H1 (cell line): ENCODE measurements at regions not wholly inside any gene's neighbourhood (a gene's known extent, or its start where the extent isn't known, plus 50 kb on each side); places are given as distances from the start of the nearest gene placed in this dataset.
A peak's percentile ranks its signal among the peaks of the same experiment; 100 is the strongest.

ENCODE experiments used
- CTCF ChIA-PET: fragments of 300-600 bp; sonication (Branson Sonifier 250); formaldehyde crosslinking; loops from one replicate; lab custom pipeline; 2021; ENCODE audit not compliant: partially characterized antibody; lab: Charles Lee
- POLR2A ChIA-PET: fragments of 300-600 bp; sonication (Branson Sonifier 250); formaldehyde crosslinking; loops from one replicate; lab custom pipeline; 2021; ENCODE audit warnings: inconsistent platforms; ENCODE audit not compliant: partially characterized antibody; lab: Charles Lee
- DNase-seq, 2 experiments: peaks; one replicate each; pipeline versions ENCODE4 v3.0.0 to v3.0.0-alpha.2; 2010 to 2022; ENCODE audit warnings: low spot score in 2 of 2, low read depth in 1 of 2, mixed read lengths in 1 of 2
- FAIRE-seq: peaks from 2 replicates; lab custom pipeline; 2011; peaks lifted over from hg19 to GRCh38; lab: Jason Lieb, UNC
- H2AFZ ChIP-seq: 2 replicates; pipeline ENCODE4 v1.8.1; 2012; ENCODE audit warnings: low read length, inconsistent platforms
- H2AK5ac ChIP-seq: 2 replicates; pipeline ENCODE4 v1.6.1; 2013; ENCODE audit warnings: low read depth, low read length
- H2BK120ac ChIP-seq: replicated peaks from 2 replicates; pipeline ENCODE3; 2013; ENCODE audit warnings: low read depth, low read length, inconsistent platforms
- H2BK12ac ChIP-seq: 2 replicates; pipeline ENCODE4 v1.6.1; 2013; ENCODE audit warnings: low read depth, low read length
- H2BK15ac ChIP-seq: 2 replicates; pipeline ENCODE4 v1.6.1; 2013; ENCODE audit warnings: low read length
- H2BK20ac ChIP-seq: 2 replicates; pipeline ENCODE4 v1.6.1; 2013; ENCODE audit warnings: low read length
- H2BK5ac ChIP-seq: 2 replicates; pipeline ENCODE4 v1.6.1; 2013; ENCODE audit warnings: low read depth, low read length
- H3K14ac ChIP-seq: 2 replicates; pipeline ENCODE4 v1.6.1; 2013; ENCODE audit warnings: inconsistent platforms; ENCODE audit not compliant: insufficient read length
- H3K18ac ChIP-seq: 2 replicates; pipeline ENCODE4 v1.6.1; 2013; ENCODE audit warnings: low read length; ENCODE audit errors: extremely low read depth
- H3K23ac ChIP-seq: 2 replicates; pipeline ENCODE4 v1.6.1; 2013; ENCODE audit warnings: inconsistent platforms; ENCODE audit not compliant: insufficient read length
- H3K23me2 ChIP-seq: 2 replicates; pipeline ENCODE4 v1.6.1; 2013; ENCODE audit warnings: low read depth, low read length
- H3K27ac ChIP-seq: 2 replicates; pipeline ENCODE4 v1.6.1; 2011; ENCODE audit warnings: low read depth, low read length, inconsistent platforms
- H3K27me3 ChIP-seq, 4 experiments: replicated peaks in 1 of 4; 1 replicate in 1 of 4; 2 replicates in 3 of 4; pipeline versions ENCODE4 v1.6.1 to v1.8.1; 2011 to 2013; ENCODE audit warnings: low read length in 3 of 4, mild to moderate bottlenecking in 3 of 4, inconsistent platforms in 2 of 4, mixed read lengths in 2 of 4, moderate library complexity in 1 of 4; ENCODE audit not compliant: control insufficient read depth in 3 of 4, insufficient read depth in 3 of 4; ENCODE audit errors: extremely low read depth in 1 of 4
- H3K36me3 ChIP-seq, 4 experiments: 2 replicates each; pipeline versions ENCODE4 v1.6.1 to v1.8.1; 2011 to 2013; ENCODE audit warnings: mild to moderate bottlenecking in 4 of 4, low read length in 3 of 4, moderate library complexity in 2 of 4, control low read depth in 1 of 4, inconsistent platforms in 1 of 4; ENCODE audit not compliant: insufficient read depth in 4 of 4, control insufficient read depth in 2 of 4
- H3K4ac ChIP-seq: replicated peaks from 2 replicates; pipeline ENCODE3; 2013; ENCODE audit warnings: low read length, low read depth, mixed read lengths, inconsistent platforms; ENCODE audit not compliant: insufficient read length
- H3K4me1 ChIP-seq, 4 experiments: replicated peaks in 1 of 4; 1 replicate in 1 of 4; 2 replicates in 3 of 4; pipeline versions ENCODE4 v1.6.1 to v1.8.1; 2011 to 2013; ENCODE audit warnings: low read length in 3 of 4, inconsistent platforms in 2 of 4, mixed read lengths in 1 of 4; ENCODE audit not compliant: insufficient read depth in 4 of 4, control insufficient read depth in 3 of 4
- H3K4me2 ChIP-seq, 2 experiments: 2 replicates each; pipeline versions ENCODE4 v1.6.1 to v1.8.1; 2011 to 2013; ENCODE audit warnings: low read depth in 2 of 2, low read length in 2 of 2, control low read depth in 1 of 2, inconsistent platforms in 1 of 2, mild to moderate bottlenecking in 1 of 2; ENCODE audit not compliant: insufficient read depth in 1 of 2
- H3K4me3 ChIP-seq, 4 experiments: fragments of 200-600, 300-600 bp in 1 of 4; sonication (generic), shearing (Covaris generic), sonication (Bioruptor Twin) in 1 of 4; 2 replicates each; pipeline versions ENCODE4 v1.5.1 to v1.8.1; 2011 to 2016; ENCODE audit warnings: low read length in 4 of 4, low read depth in 3 of 4, control low read depth in 2 of 4, inconsistent platforms in 2 of 4, mild to moderate bottlenecking in 2 of 4, mixed read lengths in 1 of 4, moderate library complexity in 1 of 4; ENCODE audit not compliant: insufficient read depth in 2 of 4; ENCODE audit errors: extremely low read depth in 1 of 4
- H3K56ac ChIP-seq: replicated peaks from 2 replicates; pipeline ENCODE3; 2013; ENCODE audit warnings: low read depth, mild to moderate bottlenecking, mixed read lengths, low read length, inconsistent platforms; ENCODE audit not compliant: insufficient read length
- H3K79me1 ChIP-seq: 2 replicates; pipeline ENCODE4 v1.6.1; 2013; ENCODE audit warnings: low read depth, low read length, control low read depth
- H3K79me2 ChIP-seq, 2 experiments: 2 replicates each; pipeline versions ENCODE4 v1.6.1 to v1.8.1; 2012 to 2013; ENCODE audit warnings: low read length in 2 of 2, mild to moderate bottlenecking in 2 of 2, inconsistent platforms in 1 of 2; ENCODE audit not compliant: insufficient read depth in 2 of 2, control insufficient read depth in 1 of 2
- H3K9ac ChIP-seq, 4 experiments: replicated peaks in 1 of 4; 1 replicate in 1 of 4; 2 replicates in 3 of 4; pipeline versions ENCODE4 v1.6.1 to v1.8.1; 2011 to 2013; ENCODE audit warnings: low read depth in 3 of 4, low read length in 3 of 4, control low read depth in 2 of 4, mild to moderate bottlenecking in 2 of 4, moderate library complexity in 2 of 4, inconsistent platforms in 1 of 4; ENCODE audit errors: extremely low read depth in 1 of 4
- H3K9me3 ChIP-seq, 2 experiments: 2 replicates each; pipeline versions ENCODE4 v1.6.1 to v1.8.1; 2012 to 2013; ENCODE audit warnings: mild to moderate bottlenecking in 2 of 2, moderate library complexity in 2 of 2, control low read depth in 1 of 2, inconsistent platforms in 1 of 2, low read depth in 1 of 2, low read length in 1 of 2, mixed read lengths in 1 of 2; ENCODE audit not compliant: insufficient read depth in 2 of 2
- H4K20me1 ChIP-seq, 2 experiments: replicated peaks in 1 of 2; 2 replicates each; pipeline versions ENCODE3 to v1.8.1; 2011 to 2013; ENCODE audit warnings: inconsistent platforms in 2 of 2, low read length in 2 of 2, mild to moderate bottlenecking in 1 of 2; ENCODE audit not compliant: insufficient read depth in 2 of 2, control insufficient read depth in 1 of 2
- H4K5ac ChIP-seq: 2 replicates; pipeline ENCODE4 v1.6.1; 2013; ENCODE audit warnings: low read length, low read depth, mixed read lengths, inconsistent platforms; ENCODE audit not compliant: insufficient read length
- H4K8ac ChIP-seq: 2 replicates; pipeline ENCODE4 v1.8.0; 2013; ENCODE audit warnings: mild to moderate bottlenecking, moderate library complexity, low read length, inconsistent platforms; ENCODE audit not compliant: insufficient read depth; ENCODE audit errors: extremely low read depth
- H4K91ac ChIP-seq: replicated peaks from 2 replicates; pipeline ENCODE3; 2013; ENCODE audit warnings: low read length, mixed read lengths, inconsistent platforms; ENCODE audit not compliant: insufficient read length
- BRCA1 ChIP-seq: IDR thresholded peaks from 2 replicates; pipeline ENCODE4 v1.6.1; 2012; ENCODE audit warnings: low read depth, low read length, improper control_type of control experiment
- CEBPB ChIP-seq: IDR thresholded peaks from 2 replicates; pipeline ENCODE4 v1.6.1; 2012; ENCODE audit warnings: low read depth, low read length
- CREB1 ChIP-seq: IDR thresholded peaks from 2 replicates; pipeline ENCODE4 v1.6.1; 2012; ENCODE audit warnings: inconsistent platforms
- CTBP2 ChIP-seq: IDR thresholded peaks from 2 replicates; pipeline ENCODE4 v1.7.0; 2011; ENCODE audit warnings: borderline replicate concordance, mild to moderate bottlenecking, moderate library complexity, mixed read lengths, low read length; ENCODE audit not compliant: insufficient read depth, insufficient read length
- EP300 ChIP-seq, 2 experiments: IDR thresholded peaks; 1 replicate in 1 of 2; 2 replicates in 1 of 2; pipeline ENCODE4 v1.6.1; 2011 to 2012; ENCODE audit warnings: low read depth in 2 of 2, low read length in 2 of 2, mild to moderate bottlenecking in 2 of 2, borderline replicate concordance in 1 of 2, inconsistent platforms in 1 of 2, moderate library complexity in 1 of 2
- KDM1A ChIP-seq: fragments of 200-600, 300-600 bp; sonication (generic); IDR thresholded peaks from 2 replicates; pipeline ENCODE4 v1.7.1; 2016; ENCODE audit warnings: mild to moderate bottlenecking, low read length, borderline replicate concordance
- KDM4A ChIP-seq: IDR thresholded peaks from one replicate; pipeline ENCODE4 v1.7.1; 2012; ENCODE audit warnings: low read depth, mild to moderate bottlenecking, moderate library complexity, low read length, inconsistent platforms; ENCODE audit not compliant: severe bottlenecking
- POLR2A ChIP-seq, 2 experiments: IDR thresholded peaks; 1 replicate in 1 of 2; 2 replicates in 1 of 2; pipeline ENCODE4 v1.6.1; 2011; ENCODE audit warnings: low read depth in 2 of 2, low read length in 2 of 2, mild to moderate bottlenecking in 2 of 2; ENCODE audit errors: control extremely low read depth in 1 of 2
- TCF12 ChIP-seq: IDR thresholded peaks from 2 replicates; pipeline ENCODE4 v1.6.1; 2011; ENCODE audit warnings: low read depth, mild to moderate bottlenecking, low read length
- ZNF274 ChIP-seq: IDR thresholded peaks from 2 replicates; pipeline ENCODE4 v1.7.0; 2012; ENCODE audit warnings: low read length, borderline replicate concordance; ENCODE audit errors: extremely low read depth
- WGBS, 2 experiments: shearing (Covaris generic) in 1 of 2; methylation state at CpG; one replicate each; pipeline versions ENCODE4 v1.1.6 to v1.1.7; 2013 to 2015; ENCODE audit warnings: low lambda C conversion rate in 2 of 2, mixed read lengths in 2 of 2, inconsistent platforms in 1 of 2, low coverage in 1 of 2, missing lambda C conversion rate in 1 of 2; ENCODE audit not compliant: insufficient replicate concordance in 2 of 2, insufficient coverage in 1 of 2, insufficient read length in 1 of 2; ENCODE audit errors: extremely low coverage in 1 of 2, missing lambda C conversion rate in 1 of 2; 5-methylcytosine and 5-hydroxymethylcytosine counted together

GRCh38 chr15:77554306-77555080, 78.2 kb downstream of the LINGO1 start:
- H2BK5ac ChIP-seq: no peak overlapping the region
- H2AK5ac ChIP-seq: no peak overlapping the region
- H4K91ac ChIP-seq: peak overlapping the region; percentile 63
- no peaks in the 10 kb centered on the region for H3K79me1 ChIP-seq
- no peak overlapping the region; the same call in 1 of the 2 replicates for H4K8ac ChIP-seq
- no peaks in the 10 kb centered on the region for H3K27me3 ChIP-seq
- CTCF ChIA-PET: interaction anchor here (1.1 to 2.3 kb wide), 4 partner anchors 11 to 37 kb away, joined by 3 to 4 read pairs (median 4); no protein-coding TSS in a partner anchor
- no peak overlapping the region for H2BK120ac ChIP-seq
- H4K20me1 ChIP-seq: no peaks in the 10 kb centered on the region
- 90% methylated on average over 7 of the region's 11 CpGs; no CpG with 5 or more reads in 1 of the 2 experiments for WGBS, 2 experiments
- H2BK12ac ChIP-seq: 0 out of 2 replicates have a peak overlapping the region, but pooled peaks have one; percentile 27
- POLR2A ChIA-PET: no interaction called here
- H3K9ac ChIP-seq: no peak overlapping the region
- no peak overlapping the region for H3K27ac ChIP-seq
- no peak overlapping the region for H2BK20ac ChIP-seq
- H4K5ac ChIP-seq: no peak overlapping the region
- FAIRE-seq (no peak), DNase-seq (no peak)
- no peaks in the 10 kb centered on the region for H3K9me3 ChIP-seq
- no peak overlapping the region for H3K14ac ChIP-seq
- H3K4me1 ChIP-seq: peaks cover 0 to 9% (median 5%) of the 10 kb centered on the region in 4 experiments; a peak in 6 of 7 replicates
- no peak overlapping the region for H3K4me2 ChIP-seq
- no peak overlapping the region for H3K56ac ChIP-seq
- no peaks in the 10 kb centered on the region for H3K79me2 ChIP-seq
- H3K23ac ChIP-seq: no peak overlapping the region
- H3K36me3 ChIP-seq: no peaks in the 10 kb centered on the region
- no peak overlapping the region for H3K4ac ChIP-seq
- H3K4me3 ChIP-seq: no peak overlapping the region
- H2AFZ ChIP-seq: no peak overlapping the region
- peaks cover 4% of the 10 kb centered on the region; the same call in 1 of the 2 replicates for H3K23me2 ChIP-seq
- no peak overlapping the region for H2BK15ac ChIP-seq
- H3K18ac ChIP-seq: no peak overlapping the region; the same call in 1 of the 2 replicates
- no peak for TF ChIP-seq KDM1A
- no peak for TF ChIP-seq CTBP2
- TF ChIP-seq ZNF274: no peak
- TF ChIP-seq CEBPB: no peak
- TF ChIP-seq KDM4A: no peak
- TF ChIP-seq EP300 (IDR thresholded peaks at IDR 0.05; ENCODE audit: borderline replicate concordance in 1 of 2, low read depth in 2 of 2, low read length in 2 of 2): no peak
- TF ChIP-seq BRCA1: no peak
- TF ChIP-seq TCF12: no peak
- no peak for TF ChIP-seq CREB1
- no peak for TF ChIP-seq POLR2A (IDR thresholded peaks at IDR 0.05; ENCODE audit: control extremely low read depth in 1 of 2, low read depth in 2 of 2, low read length in 2 of 2)
